H1 (cell line): ENCODE measurements at regions not wholly inside any gene's neighbourhood (a gene's known extent, or its start where the extent isn't known, plus 50 kb on each side); places are given as distances from the start of the nearest gene placed in this dataset.

Source experiments
- ATF2 ChIP-seq: IDR thresholded peaks from 2 replicates; pipeline ENCODE4 v1.6.1; 2012; ENCODE audit warnings: low read length, inconsistent platforms
- POLR2A ChIP-seq, 2 experiments: IDR thresholded peaks; 1 replicate in 1 of 2; 2 replicates in 1 of 2; pipeline ENCODE4 v1.6.1; 2011; ENCODE audit warnings: low read depth in 2 of 2, low read length in 2 of 2, mild to moderate bottlenecking in 2 of 2; ENCODE audit errors: control extremely low read depth in 1 of 2
- SP1 ChIP-seq: IDR thresholded peaks from 2 replicates; pipeline ENCODE4 v1.6.1; 2011; ENCODE audit warnings: low read depth, low read length
- TAF7 ChIP-seq: optimal IDR thresholded peaks from 2 replicates; pipeline ENCODE3; 2011; ENCODE audit warnings: low read depth, mild to moderate bottlenecking, inconsistent platforms, low read length, moderate library complexity, borderline replicate concordance

- TF ChIP-seq TAF7 (no peak), ATF2 (no peak), SP1 (no peak), POLR2A (IDR thresholded peaks at IDR 0.05; ENCODE audit: control extremely low read depth in 1 of 2, low read depth in 2 of 2, low read length in 2 of 2) (no peak)
These were observed 176.1 kb upstream of the KLF14 start for GRCh38 chr7:130909881-130910672.
